ENCODE measurements at regions not wholly inside any gene's neighbourhood (a gene's known extent, or its start where the extent isn't known, plus 50 kb on each side); places are given as distances from the start of the nearest gene placed in this dataset.

DNA sequence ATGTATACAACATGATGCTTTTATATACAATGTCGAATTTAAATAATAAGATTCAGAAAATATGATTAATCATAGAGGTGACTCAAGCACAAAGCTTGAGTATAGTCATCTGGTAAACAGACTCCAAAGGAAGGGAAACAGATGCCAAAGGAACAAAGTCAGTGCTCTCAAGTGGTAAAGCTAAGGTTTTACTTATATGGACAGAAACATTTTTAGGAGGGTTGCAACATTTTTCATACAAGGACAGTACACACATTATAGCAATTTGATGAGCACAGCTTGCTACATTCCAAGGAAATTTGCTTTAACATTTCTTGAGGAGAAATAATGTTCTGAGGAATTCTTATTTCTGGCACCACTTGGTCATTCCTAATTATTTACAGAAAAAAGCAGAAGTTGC, 333.4 kb upstream of the AADAT start:
- TF ChIP-seq HDAC6 (IDR thresholded peaks at IDR 0.05; ENCODE audit: low read depth, low read length) (no peak), CHD2 (IDR thresholded peaks at IDR 0.05; ENCODE audit: low read length) (no peak), E2F6 (IDR thresholded peaks at IDR 0.05) (no peak)
